ENCODE measurements at regions not wholly inside any gene's neighbourhood (a gene's known extent, or its start where the extent isn't known, plus 50 kb on each side); places are given as distances from the start of the nearest gene placed in this dataset.

- TF ChIP-seq CTCF (conservative IDR thresholded peaks at IDR 0.05; ENCODE audit: low read depth, low read length) (no peak), EZH2 (IDR thresholded peaks at IDR 0.05; ENCODE audit: borderline replicate concordance, low read depth, low read length, poor library complexity, severe bottlenecking) (no peak)
These were observed 150.5 kb downstream of the KATNIP start for GRCh38 chr16:27700304-27700995.

All from A673 (cell line).